NCI-H1436 treated with DMSO at 0.1 percent for 48 hours (cell line): ENCODE measurements at regions not wholly inside any gene's neighbourhood (a gene's known extent, or its start where the extent isn't known, plus 50 kb on each side); places are given as distances from the start of the nearest gene placed in this dataset.
"Not testable (repeated sequence)": the region's sequence is repeated elsewhere in the genome, so short reads cannot be mapped to it uniquely, and the experiment has no call there.

Source experiments
- DNase-seq: peaks from one replicate; lab custom pipeline; 2025; lab: John Stamatoyannopoulos, UW

DNA sequence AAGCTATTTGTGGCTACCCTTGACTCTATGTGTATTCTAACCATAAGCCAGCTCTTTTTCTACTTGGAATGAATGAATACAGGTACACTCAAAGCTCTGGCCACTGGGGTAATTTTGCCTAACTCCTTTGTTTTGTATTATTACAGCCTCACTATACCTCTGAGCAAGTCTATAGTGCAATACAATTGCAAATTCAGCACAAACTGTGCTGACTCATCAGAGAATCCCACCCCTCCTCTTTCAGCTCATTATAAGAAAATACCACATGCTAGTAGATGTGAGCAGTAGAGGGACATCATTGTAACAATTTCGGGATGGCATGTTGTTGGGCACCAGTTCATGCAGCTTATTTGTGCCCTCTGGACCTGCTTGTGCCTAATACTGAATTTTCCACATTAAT, 1382.2 kb downstream of the SLITRK5 start:
- DNase-seq, result no peak

DNA sequence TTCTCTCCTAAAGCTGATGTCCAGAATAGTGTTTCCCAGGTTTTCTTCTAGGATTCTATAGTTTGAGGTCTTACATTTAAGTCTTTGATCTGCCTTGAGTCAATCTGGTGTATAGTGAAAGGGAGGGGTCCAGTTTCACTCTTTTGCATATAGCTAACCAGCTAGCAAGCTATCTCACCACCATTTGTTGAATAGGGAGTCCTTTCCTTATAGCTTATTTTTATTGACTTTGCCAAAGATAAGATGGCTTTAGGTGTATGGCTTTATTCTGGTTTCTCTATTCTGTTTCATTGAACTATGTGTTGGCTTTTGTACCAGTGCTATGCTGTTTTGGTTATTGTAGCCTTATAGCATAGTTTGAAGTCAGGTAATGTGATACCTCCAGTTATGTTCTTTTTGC, 1386.1 kb downstream of the SLITRK5 start:
- DNase-seq, result no peak

DNA sequence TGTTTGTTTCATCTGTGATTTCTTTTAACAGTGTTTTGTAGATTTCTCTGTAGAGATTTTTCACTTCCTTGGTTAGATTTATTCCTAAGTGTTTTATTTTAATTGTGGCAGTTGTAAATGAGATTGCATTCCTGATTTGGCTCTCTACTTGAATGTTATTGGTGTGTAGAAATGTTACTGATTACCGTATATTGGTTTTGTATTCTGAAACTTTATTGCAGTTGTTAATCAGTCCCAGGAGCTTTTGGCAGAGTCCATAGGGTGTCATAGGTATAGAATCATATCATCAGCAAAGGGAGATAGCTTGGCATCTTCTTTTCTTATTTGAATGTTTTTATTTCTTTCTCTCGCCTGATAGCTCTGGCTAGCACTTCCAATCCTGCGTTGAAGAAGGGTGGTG, 1386.7 kb downstream of the SLITRK5 start:
- no peak for DNase-seq

DNA sequence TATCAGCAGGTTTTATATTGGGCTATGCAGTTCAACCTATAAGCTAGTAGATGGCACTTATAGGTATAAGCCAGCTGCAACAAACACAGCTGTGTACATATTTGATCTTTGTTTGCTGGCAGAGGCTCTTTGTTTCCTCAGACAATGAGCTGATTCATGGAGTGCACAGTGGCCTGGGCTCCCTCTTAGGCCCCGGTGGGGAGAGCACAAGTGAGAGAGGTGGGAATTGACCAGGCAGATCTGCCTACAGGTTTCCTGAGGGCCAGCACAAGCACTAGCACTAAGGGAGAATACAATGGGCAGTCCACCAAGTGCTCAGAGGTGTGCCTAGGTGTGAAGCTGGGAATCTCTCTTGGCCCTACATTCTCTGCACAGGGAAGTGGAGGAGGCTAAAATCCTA, 1390.7 kb downstream of the SLITRK5 start:
- DNase-seq, result peak; percentile 31

DNA sequence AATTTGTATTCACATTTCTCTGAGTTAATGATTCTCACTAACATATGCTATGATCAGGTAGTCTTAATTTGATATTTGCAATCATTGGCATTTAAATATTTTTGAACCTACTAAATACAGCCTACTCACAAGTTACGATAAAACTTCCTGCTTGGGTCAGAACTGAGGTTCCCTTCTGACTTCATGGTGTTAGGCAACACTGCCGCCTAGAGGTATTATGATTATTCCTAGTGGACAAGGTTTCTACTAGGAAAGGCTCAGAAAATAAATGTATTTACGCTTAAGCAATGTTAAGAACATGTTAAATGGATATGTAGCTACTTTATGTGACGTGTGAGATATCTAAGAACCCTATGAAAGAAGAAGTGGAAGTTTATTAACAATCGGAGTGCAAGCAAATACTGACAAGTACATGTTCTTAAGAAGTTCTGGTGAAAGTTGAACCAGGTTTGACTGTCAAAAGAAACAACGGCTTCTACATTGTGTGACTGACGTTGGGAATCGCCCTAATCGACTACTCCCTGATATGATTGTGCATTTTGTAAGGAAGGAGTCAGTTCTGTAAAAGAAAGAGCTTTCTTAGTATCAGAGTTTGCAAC, 1395.8 kb downstream of the SLITRK5 start:
- peak; percentile 44 for DNase-seq

DNA sequence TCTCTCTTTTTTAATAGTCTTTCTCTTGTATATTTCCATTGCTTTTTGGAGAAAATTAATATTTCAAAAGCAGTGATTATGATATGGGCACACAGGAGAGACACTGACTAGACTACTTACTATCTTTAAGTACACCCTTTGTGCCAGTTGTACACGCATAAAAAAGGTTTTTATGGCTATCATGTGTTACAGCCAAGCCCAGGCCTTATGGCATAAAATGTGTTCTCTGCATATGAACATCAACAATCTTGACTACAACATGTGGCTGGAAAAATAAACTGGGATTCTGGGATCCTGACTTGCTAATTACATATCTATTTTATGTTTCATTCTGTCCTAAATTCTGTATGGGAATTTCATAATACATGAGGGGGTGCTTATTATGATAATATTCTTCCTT, 1401.8 kb downstream of the SLITRK5 start:
- DNase-seq, result no peak

DNA sequence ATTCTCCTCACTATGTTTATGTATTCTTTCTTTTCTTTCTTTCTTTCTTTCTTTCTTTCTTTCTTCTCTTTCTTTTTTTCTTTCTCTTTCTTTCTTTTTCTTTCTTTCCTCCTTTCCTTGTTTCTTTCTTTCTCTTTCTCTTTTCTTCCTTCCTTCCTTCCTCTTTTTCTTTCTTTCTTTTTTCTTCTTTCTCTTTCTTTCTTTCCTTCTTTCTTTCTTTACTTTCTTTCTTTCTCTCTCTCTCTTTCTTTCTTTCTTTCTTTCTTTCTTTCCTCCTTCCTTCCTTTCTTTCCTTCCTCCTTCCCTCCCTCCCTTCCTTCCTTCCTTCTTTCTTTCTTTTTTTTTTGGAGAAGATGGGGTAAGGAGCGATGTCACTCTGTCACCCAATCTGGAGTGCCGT, 1405.5 kb downstream of the SLITRK5 start:
- DNase-seq, result no peak

DNA sequence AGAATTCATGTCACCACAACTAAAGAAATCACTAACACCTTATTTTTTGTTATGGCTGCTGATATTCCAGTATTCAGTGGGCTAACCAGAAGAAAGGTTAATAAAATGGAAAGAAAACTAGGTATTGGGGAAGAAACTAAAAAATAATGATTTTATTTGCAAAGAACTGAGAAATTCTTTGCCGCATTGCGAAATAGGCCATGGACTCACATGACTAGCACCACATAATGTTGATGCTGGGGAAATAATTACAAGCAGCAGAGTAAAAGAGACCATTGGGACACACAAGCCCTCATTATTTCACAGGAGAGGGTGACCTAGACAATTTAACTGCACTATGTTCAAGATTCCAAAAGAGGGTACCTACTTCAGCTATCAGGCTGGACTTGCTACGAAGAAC, 1411.5 kb downstream of the SLITRK5 start:
- no peak for DNase-seq

DNA sequence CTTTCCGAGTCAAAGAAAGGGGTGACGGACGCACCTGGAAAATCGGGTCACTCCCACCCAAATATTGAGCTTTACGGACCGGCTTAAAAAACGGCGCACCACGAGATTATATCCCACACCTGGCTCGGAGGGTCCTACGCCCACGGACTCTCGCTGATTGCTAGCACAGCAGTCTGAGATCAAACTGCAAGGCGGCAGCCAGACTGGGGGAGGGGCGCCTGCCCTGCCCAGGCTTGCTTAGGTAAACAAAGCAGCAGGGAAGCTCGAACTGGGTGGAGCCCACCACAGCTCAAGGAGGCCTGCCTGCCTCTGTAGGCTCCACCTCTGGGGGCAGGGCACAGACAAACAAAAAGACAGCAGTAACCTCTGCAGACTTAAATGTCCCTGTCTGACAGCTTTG, 1416.9 kb downstream of the SLITRK5 start:
- not testable (repeated sequence) for DNase-seq

DNA sequence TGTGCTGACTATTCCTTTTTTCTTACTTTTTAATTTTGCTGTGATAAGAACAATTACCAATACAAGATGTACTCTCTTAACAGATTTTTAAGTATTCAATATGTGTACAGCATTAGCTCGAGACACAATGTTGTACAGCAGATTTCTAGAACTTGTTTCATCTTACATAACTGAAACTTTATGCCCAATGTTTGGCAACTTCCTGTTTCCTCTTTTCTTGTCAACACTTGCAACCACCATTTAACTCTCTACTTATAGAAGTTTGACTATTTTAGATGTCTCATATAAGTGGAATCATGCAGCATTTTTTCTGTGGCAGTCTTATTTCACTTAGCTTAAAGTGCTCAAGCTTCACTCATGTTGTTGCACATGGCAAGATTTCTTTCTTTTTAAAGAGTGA, 1426.8 kb downstream of the SLITRK5 start:
- no peak for DNase-seq

DNA sequence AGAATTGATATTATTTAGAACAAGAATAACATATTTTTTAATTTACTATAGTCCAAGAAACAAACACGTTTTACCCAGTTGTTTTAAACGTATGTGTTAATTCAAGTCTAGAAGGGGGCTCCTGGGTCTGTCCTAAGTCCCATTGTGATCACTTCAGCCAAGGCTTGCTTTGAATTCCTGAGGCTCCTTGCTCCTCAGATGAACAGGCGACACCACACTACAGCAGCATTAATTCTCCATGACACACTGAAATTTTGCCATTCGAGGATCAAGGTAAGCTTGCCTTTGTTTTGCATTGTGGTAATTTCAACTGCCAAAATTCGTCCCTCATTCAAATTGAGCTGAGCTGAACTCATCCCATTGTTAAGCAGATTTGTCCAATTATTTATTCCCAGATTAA, 1442.6 kb downstream of the SLITRK5 start:
- no peak for DNase-seq

DNA sequence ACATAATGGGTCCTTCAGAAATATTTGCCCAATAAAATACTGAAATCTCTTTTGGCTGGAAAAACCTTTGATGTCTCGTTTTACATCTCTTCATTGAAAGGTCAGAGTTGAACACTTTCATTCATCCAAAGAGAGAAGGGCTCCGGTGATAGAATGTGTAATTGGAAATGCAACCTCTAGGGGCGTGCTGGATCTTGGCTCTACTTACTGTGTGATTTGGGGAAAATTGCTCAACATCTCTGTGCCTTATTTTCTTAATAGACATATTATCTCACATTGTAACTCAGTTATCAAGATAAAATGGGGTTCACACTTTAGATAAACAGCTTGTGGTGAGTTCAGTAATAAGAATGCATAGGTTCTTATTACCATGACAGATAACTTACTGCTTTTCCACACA, 1444.1 kb downstream of the SLITRK5 start:
- DNase-seq, result no peak

DNA sequence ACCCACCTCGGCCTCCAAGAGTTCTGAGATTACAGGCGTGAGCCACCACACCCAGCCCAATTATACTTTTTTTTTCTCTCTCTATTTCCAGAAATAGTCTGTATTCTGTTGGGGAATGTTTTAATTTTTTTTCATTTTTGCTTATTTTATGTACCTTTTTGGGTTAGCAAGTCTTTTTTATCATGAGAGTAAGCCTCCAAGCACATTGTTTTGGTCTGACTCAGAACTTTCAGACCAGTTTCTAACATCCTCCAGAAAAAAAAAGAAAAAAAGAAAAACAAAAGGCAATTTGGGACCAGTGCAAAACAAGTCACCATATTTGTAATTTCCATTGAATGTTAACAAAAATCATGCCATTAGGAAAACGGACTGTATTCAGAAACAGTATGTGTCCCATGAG, 1465.5 kb downstream of the SLITRK5 start:
- DNase-seq, result no peak

DNA sequence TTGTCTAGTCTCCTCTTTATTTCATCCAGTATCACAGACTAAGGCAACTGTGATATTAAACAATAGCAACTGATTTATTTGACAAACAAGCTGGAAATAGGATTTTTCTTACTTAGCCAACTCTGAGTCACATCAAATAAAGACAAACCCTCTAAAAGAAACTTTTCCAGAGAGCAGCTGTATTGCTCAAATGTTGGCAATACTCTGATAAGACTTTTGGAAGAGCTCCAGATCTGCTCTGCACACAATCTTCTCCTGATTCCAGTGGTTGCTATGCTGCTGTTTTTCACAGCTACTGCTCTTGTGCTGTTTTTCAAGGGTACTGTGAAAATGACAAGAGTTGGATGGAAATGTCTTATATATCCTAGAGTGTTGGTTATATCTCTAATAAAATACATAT, 1479.2 kb downstream of the SLITRK5 start:
- no peak for DNase-seq

DNA sequence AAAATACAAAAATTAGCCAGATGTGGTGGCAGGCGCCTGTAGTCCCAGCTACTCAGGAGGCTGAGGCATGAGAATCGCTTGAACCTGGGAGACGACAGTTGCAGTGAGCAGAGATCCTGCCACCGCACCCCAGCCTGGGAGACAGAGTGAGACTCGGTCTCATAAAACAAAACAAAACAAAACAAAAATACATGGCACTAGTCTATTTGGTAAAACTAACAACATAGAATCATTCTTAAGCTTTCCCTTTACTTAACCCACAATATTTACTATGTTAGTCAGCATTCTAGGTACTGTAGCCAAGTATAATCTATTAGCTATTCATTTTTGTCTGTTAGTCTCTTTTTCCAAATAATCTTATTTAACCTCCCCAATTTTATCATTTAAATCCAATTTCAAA, 1482.8 kb downstream of the SLITRK5 start:
- no peak for DNase-seq

DNA sequence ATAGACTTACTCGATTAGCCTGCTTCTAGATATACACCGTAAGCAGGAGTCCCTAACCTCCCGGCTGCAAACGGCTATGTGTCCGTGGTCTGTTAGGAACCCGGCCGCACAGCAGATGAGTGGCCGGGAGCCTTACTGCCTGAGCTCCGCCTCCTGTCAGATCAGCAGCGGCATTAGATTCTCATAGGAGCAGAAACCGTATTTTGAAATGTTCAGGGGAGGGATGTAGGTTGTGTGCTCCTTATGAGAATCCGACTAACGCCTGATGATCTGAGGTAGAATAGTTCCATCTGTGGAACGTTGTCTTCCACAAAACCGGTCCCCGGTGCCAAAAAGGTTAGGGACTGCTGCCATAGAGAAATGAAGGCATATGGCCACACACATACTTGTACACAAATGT, 1491.9 kb downstream of the SLITRK5 start:
- no peak for DNase-seq

DNA sequence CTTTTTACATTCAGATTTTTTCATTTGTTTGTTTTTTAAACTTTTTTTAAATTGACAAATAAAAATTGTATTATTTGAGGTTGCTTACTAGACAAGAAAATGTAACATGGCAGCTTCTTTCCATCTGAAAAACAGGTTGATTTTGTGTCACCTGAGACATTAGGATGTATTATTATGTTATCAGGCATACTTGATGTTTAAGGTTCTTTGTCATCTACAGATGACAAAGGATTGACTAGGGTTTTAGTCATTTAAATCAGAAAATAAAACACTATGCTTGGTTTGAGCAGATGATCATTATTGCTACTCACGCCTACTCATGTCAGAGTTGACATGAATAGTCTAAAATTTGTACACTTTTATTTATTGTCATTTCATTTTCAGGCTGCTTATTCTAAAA, 1494.5 kb downstream of the SLITRK5 start:
- no peak for DNase-seq

DNA sequence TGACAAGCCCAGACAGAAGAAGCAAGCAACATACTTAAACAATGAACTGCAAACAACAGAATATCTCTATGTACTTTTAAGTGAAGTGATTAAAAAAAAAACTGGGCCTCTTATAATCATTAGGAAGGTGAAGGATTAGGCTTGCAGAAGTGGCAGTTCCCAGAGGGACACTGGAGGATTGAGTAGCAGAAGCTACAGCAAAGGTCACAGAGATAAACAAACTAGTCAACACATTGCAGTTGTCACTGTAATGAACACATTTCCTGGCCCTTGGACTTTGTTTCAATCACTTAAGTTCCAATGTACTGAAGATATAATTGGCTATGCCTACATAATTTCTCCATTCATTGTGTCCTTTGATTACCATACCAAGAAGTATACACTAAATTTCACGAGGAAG, 1498.8 kb downstream of the SLITRK5 start:
- DNase-seq, result no peak

DNA sequence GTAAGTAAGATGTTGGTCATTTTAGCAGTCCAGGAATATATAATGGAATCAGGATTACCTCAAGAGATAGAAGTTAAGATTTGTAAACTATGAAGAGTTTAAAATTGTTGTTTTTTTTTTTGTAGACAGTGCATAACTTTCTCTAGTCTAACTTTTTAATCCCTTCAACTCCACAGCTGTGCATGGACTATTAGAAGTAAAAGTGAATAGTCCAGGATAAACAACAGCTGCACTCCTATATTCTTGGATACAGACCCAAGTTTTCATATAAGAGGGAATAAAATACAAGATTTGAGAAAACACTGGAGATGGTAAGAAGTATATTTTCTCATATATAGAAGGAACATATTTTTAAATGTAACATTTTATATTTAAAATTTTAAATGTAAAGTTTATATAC, 1509.9 kb downstream of the SLITRK5 start:
- DNase-seq, result no peak

DNA sequence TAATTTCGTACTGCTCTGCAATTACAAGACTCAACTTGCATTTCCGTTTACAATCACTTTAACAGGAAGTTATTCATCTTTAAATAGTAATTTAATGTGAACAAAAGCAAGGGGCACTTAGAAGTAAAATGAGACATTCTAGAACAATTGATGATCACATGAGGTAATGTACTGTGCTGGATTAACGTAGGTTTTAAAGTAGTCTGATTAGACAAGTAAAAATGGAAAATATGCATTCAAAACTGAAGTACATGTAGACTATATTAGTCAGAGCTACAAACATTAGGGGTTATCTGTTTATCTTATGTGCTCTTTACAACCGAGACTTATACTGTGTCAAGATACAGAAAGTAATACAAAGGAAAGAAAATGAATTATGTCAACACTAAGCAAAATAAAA, 1528.0 kb downstream of the SLITRK5 start:
- no peak for DNase-seq

DNA sequence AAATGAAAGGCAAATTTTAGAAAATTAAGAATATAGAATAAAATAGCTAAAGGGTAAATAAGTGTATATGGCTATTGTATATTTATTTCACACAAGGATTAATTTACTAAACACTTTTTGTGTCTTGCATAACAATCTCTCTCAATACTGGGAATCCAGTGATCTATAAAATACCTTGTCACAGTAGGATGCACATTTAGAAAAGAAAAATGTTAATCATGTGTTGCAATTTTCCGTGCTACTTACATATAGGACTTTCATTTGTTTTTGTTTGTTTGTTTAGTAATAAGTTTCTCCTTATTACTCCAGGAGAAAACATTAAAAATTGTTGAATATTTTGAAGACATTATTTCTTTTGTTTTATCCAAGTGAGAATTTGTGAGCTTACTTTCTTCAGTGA, 1533.3 kb downstream of the SLITRK5 start:
- DNase-seq, result no peak

DNA sequence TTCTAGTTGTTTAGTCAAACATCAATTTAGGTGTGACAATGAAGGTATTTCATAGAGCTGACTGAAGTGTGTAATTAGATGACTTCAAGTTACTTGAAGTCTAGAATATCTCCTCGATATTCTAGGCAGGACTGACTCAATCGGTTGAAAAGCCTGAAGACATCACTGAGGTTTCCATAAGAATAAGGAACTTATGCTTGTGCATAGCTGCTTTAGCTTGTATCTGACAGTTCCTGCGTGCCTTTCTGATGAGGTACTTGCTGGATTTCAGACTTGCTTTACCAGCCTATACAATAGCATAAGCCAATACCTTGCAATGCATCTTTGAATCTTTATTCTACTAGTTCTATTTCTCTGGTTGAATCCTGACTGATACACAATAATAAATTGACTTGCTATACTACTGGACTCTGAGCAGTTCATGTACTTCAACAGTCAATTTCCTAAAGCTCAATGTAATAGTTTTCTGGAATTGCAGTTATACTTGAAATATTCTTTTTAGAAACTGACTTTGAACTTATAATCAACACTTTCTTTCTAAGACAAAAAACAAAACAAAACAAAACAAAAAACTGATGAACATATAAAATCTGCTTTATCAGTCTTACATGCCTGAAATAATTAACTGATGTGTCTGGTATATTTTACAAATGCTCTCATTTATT, 1534.8 kb downstream of the SLITRK5 start:
- no peak for DNase-seq

DNA sequence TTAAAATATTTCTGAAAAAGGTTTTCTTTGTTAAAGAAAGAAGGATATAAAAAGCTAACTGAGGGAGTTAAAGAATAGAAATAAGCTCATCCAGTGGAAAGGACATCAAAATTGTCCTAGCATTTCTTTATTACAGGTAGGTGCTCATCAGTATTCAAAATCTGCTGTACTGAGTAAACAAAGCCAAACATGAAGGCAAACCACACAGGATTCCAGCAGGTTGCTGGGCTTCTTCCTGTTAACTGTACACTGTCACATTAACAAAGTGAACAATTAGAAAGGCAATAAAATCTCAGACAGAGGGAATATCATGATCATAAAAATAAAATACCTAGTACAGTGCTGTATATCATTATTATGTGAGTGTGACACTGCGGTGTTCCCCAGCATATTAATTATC, 1541.0 kb downstream of the SLITRK5 start:
- no peak for DNase-seq

DNA sequence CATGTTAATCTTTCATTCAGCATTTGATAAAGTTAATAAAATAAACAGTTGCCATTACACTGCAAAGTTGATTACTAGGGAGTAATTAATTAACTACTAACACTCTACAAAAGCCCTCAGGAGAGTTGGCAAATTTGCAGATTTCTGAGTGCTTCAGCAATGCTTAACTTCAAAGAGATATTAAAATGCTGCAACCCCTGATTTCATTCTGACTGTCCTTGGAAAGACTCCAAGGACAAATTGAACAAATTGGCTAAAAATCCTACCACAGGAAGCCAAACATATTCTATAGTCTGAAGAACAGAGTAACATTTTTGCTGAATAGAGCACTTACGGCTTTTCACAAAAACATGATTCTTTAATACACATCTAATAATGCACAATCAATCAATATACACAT, 1543.0 kb downstream of the SLITRK5 start:
- DNase-seq, result no peak
